HFF-Myc (cell line): ENCODE measurements at regions not wholly inside any gene's neighbourhood (a gene's known extent, or its start where the extent isn't known, plus 50 kb on each side); places are given as distances from the start of the nearest gene placed in this dataset.

Source experiments
- DNase-seq: peaks from one replicate; pipeline ENCODE4 v3.0.0-alpha.2; 2011; ENCODE audit warnings: low read depth; ENCODE audit errors: extremely low read depth
- H3K4me3 ChIP-seq: replicated peaks from 2 replicates; pipeline ENCODE4 v1.5.1; 2011; ENCODE audit warnings: low read depth, mild to moderate bottlenecking, control low read depth, low read length
- CTCF ChIP-seq: IDR thresholded peaks from 2 replicates; pipeline ENCODE4 v1.5.1; 2012; ENCODE audit warnings: mild to moderate bottlenecking, low read depth, low read length, control low read depth; ENCODE audit errors: missing control alignments

- no peak for DNase-seq
- no peak overlapping the region for H3K4me3 ChIP-seq
- no peak for TF ChIP-seq CTCF
These were observed 638.1 kb downstream of the DSC3 start for GRCh38 chr18:30404422-30404821.

- no peak overlapping the region for H3K4me3 ChIP-seq
- no peak for TF ChIP-seq CTCF
- no peak for DNase-seq
These were observed 639.3 kb downstream of the DSC3 start for GRCh38 chr18:30403278-30403677.

GRCh38 chr18:30387401-30387800 is 655.1 kb downstream of the DSC3 start:
- TF ChIP-seq CTCF, result no peak
- H3K4me3 ChIP-seq, result no peak overlapping the region
- no peak for DNase-seq

GRCh38 chr18:30386624-30387023 is 655.9 kb downstream of the DSC3 start:
- no peak for TF ChIP-seq CTCF
- DNase-seq, result no peak
- H3K4me3 ChIP-seq, result no peak overlapping the region

- TF ChIP-seq CTCF, result no peak
- no peak overlapping the region for H3K4me3 ChIP-seq
- DNase-seq, result no peak
These were observed 656.9 kb downstream of the DSC3 start for GRCh38 chr18:30385684-30386083.

- no peak for TF ChIP-seq CTCF
- DNase-seq, result no peak
These were observed 660.7 kb downstream of the DSC3 start for GRCh38 chr18:30381826-30382225.

GRCh38 chr18:30378097-30378496 is 664.4 kb downstream of the DSC3 start:
- H3K4me3 ChIP-seq, result no peak overlapping the region
- TF ChIP-seq CTCF, result no peak

More at GRCh38 chr18:30381826-30382225, 660.7 kb downstream of the DSC3 start:
- no peak overlapping the region for H3K4me3 ChIP-seq

More at GRCh38 chr18:30378097-30378496, 664.4 kb downstream of the DSC3 start:
- DNase-seq, result no peak
